ENCODE measurements at regions not wholly inside any gene's neighbourhood (a gene's known extent, or its start where the extent isn't known, plus 50 kb on each side); places are given as distances from the start of the nearest gene placed in this dataset.

- no peaks in the 10 kb centered on the region for H4K20me1 ChIP-seq (ENCODE audit: insufficient read depth, low read length)
- no peak overlapping the region for H3K4me2 ChIP-seq (ENCODE audit: low read length)
- no peak overlapping the region for H2AFZ ChIP-seq (ENCODE audit: low read length)
- no peaks in the 10 kb centered on the region for H3K27me3 ChIP-seq (ENCODE audit: insufficient read depth, low read length)
- H3K79me2 ChIP-seq (ENCODE audit: insufficient read depth, low read length), result no peaks in the 10 kb centered on the region
- no peak overlapping the region for H3K27ac ChIP-seq (ENCODE audit: low read depth, low read length, poor library complexity, severe bottlenecking)
- no peaks in the 10 kb centered on the region for H3K4me1 ChIP-seq (ENCODE audit: insufficient read depth, low read length, severe bottlenecking)
- no peaks in the 10 kb centered on the region for H3K9me3 ChIP-seq (ENCODE audit: low read length)
- no peak overlapping the region for H3K9ac ChIP-seq (ENCODE audit: low read length)
- H3K4me3 ChIP-seq (ENCODE audit: low read depth, low read length, poor library complexity, severe bottlenecking), result no peak overlapping the region
- H3F3A ChIP-seq (ENCODE audit: insufficient read depth, low read length), result no peaks in the 10 kb centered on the region
- no peaks in the 10 kb centered on the region for H3K9me2 ChIP-seq (ENCODE audit: low read depth, low read length)
- TF ChIP-seq EZH2 (IDR thresholded peaks at IDR 0.05; ENCODE audit: borderline replicate concordance, low read length) (no peak), CTCF (IDR thresholded peaks at IDR 0.05; ENCODE audit: low read length) (no peak)
- no peaks in the 10 kb centered on the region for H3K36me3 ChIP-seq (ENCODE audit: insufficient read depth, low read length)
Measured at GRCh38 chr9:103287361-103287760, 292.2 kb downstream of the CYLC2 start.

- Histone ChIP-seq H4K20me1 (ENCODE audit: insufficient read depth, low read length) (no peaks in the 10 kb centered on the region), H3K4me2 (ENCODE audit: low read length) (no peak overlapping the region), H3K36me3 (ENCODE audit: insufficient read depth, low read length) (no peaks in the 10 kb centered on the region), H3K79me2 (ENCODE audit: insufficient read depth, low read length) (no peaks in the 10 kb centered on the region), H3F3A (ENCODE audit: insufficient read depth, low read length) (no peaks in the 10 kb centered on the region), H3K4me3 (ENCODE audit: low read depth, low read length, poor library complexity, severe bottlenecking) (no peak overlapping the region), H3K27ac (ENCODE audit: low read depth, low read length, poor library complexity, severe bottlenecking) (no peak overlapping the region), H2AFZ (ENCODE audit: low read length) (no peak overlapping the region), H3K4me1 (ENCODE audit: insufficient read depth, low read length, severe bottlenecking) (no peaks in the 10 kb centered on the region), H3K9me3 (ENCODE audit: low read length) (no peaks in the 10 kb centered on the region), H3K9ac (ENCODE audit: low read length) (no peak overlapping the region), H3K27me3 (ENCODE audit: insufficient read depth, low read length) (no peaks in the 10 kb centered on the region), H3K9me2 (ENCODE audit: low read depth, low read length) (no peaks in the 10 kb centered on the region)
- TF ChIP-seq CTCF (IDR thresholded peaks at IDR 0.05; ENCODE audit: low read length) (no peak), EZH2 (IDR thresholded peaks at IDR 0.05; ENCODE audit: borderline replicate concordance, low read length) (no peak)
Measured at GRCh38 chr9:103296189-103296588, 301.1 kb downstream of the CYLC2 start.

GRCh38 chr9:103301051-103301450, 305.9 kb downstream of the CYLC2 start:
- Histone ChIP-seq H2AFZ (ENCODE audit: low read length) (no peak overlapping the region), H3K9me3 (ENCODE audit: low read length) (no peaks in the 10 kb centered on the region), H3K9me2 (ENCODE audit: low read depth, low read length) (no peaks in the 10 kb centered on the region), H3K79me2 (ENCODE audit: insufficient read depth, low read length) (no peaks in the 10 kb centered on the region), H3K27ac (ENCODE audit: low read depth, low read length, poor library complexity, severe bottlenecking) (no peak overlapping the region), H3K36me3 (ENCODE audit: insufficient read depth, low read length) (no peaks in the 10 kb centered on the region), H3K4me3 (ENCODE audit: low read depth, low read length, poor library complexity, severe bottlenecking) (no peak overlapping the region), H3K27me3 (ENCODE audit: insufficient read depth, low read length) (no peaks in the 10 kb centered on the region), H3K4me2 (ENCODE audit: low read length) (no peak overlapping the region), H4K20me1 (ENCODE audit: insufficient read depth, low read length) (no peaks in the 10 kb centered on the region), H3K4me1 (ENCODE audit: insufficient read depth, low read length, severe bottlenecking) (no peaks in the 10 kb centered on the region), H3F3A (ENCODE audit: insufficient read depth, low read length) (no peaks in the 10 kb centered on the region), H3K9ac (ENCODE audit: low read length) (no peak overlapping the region)
- TF ChIP-seq CTCF (IDR thresholded peaks at IDR 0.05; ENCODE audit: low read length), result no peak
- no peak for TF ChIP-seq EZH2 (IDR thresholded peaks at IDR 0.05; ENCODE audit: borderline replicate concordance, low read length)
